Sigmoid colon (tissue), 4 donors: ENCODE measurements at regions not wholly inside any gene's neighbourhood (a gene's known extent, or its start where the extent isn't known, plus 50 kb on each side); places are given as distances from the start of the nearest gene placed in this dataset.

Source experiments
- EP300 ChIP-seq, 4 donors: sonication (generic); formaldehyde crosslinking; IDR thresholded peaks; one replicate each; pipeline ENCODE4 v1.6.1; 2017; ENCODE audit warnings: antibody characterized with exemption in 4 of 4
- POLR2A ChIP-seq, 2 donors: fragments of 450-650 bp; IDR thresholded peaks; one replicate each; pipeline ENCODE4 v1.6.1; 2016; ENCODE audit warnings: antibody characterized with exemption in 2 of 2, mild to moderate bottlenecking in 2 of 2, moderate library complexity in 2 of 2
- POLR2AphosphoS5 ChIP-seq, 4 donors: sonication (generic); formaldehyde crosslinking; IDR thresholded peaks; one replicate each; pipeline ENCODE4 v1.6.1; 2017; ENCODE audit warnings: antibody characterized with exemption in 4 of 4
- TF ChIP-seq, protein P1 (sequence below), 4 experiments: fragments of 450-650 bp in 3 of 4; fragments of 200-600 bp in 1 of 4; IDR thresholded peaks; one replicate each; pipeline ENCODE4 v1.5.1; 2016 to 2019; ENCODE audit warnings: antibody characterized with exemption in 4 of 4, mild to moderate bottlenecking in 3 of 4, moderate library complexity in 2 of 4

DNA sequence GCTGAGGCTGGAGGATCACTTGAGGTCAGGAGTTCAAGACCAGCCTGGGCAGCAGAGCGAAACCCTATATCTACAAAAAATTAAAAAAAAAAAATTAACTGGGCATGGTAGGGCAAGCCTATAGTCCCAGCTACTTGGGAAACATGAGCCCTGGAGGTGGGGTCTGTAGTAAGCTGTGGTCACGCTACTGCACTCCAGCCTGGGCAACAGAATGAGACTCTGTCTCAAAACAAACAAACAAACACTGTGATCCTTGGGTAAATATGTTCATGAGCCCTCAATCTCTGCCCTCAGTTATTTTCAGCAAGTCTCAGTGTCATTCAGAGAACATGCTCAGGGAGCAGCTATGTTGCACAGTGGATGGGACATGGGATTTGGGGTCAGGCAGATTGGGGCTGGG, 76.2 kb downstream of the PTTG1 start:
- TF ChIP-seq, protein P1, sequence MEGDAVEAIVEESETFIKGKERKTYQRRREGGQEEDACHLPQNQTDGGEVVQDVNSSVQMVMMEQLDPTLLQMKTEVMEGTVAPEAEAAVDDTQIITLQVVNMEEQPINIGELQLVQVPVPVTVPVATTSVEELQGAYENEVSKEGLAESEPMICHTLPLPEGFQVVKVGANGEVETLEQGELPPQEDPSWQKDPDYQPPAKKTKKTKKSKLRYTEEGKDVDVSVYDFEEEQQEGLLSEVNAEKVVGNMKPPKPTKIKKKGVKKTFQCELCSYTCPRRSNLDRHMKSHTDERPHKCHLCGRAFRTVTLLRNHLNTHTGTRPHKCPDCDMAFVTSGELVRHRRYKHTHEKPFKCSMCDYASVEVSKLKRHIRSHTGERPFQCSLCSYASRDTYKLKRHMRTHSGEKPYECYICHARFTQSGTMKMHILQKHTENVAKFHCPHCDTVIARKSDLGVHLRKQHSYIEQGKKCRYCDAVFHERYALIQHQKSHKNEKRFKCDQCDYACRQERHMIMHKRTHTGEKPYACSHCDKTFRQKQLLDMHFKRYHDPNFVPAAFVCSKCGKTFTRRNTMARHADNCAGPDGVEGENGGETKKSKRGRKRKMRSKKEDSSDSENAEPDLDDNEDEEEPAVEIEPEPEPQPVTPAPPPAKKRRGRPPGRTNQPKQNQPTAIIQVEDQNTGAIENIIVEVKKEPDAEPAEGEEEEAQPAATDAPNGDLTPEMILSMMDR (IDR thresholded peaks at IDR 0.05): no peak
- TF ChIP-seq POLR2A (IDR thresholded peaks at IDR 0.05) (no peak), EP300 (IDR thresholded peaks at IDR 0.05) (no peak), POLR2AphosphoS5 (IDR thresholded peaks at IDR 0.05) (no peak)
